Stimulated activated CD4-positive, alpha-beta T cell treated with anti-CD3 and anti-CD28 coated beads, Interleukin-15, amount 100 ng/mL, for 1 hour (primary cell): ENCODE measurements at regions not wholly inside any gene's neighbourhood (a gene's known extent, or its start where the extent isn't known, plus 50 kb on each side); places are given as distances from the start of the nearest gene placed in this dataset.

Source experiments
- DNase-seq, 2 donors: peaks; one replicate each; pipeline ENCODE4 v3.0.0-alpha.2; 2020; ENCODE audit warnings: low read depth in 1 of 2, low spot score in 1 of 2

DNA sequence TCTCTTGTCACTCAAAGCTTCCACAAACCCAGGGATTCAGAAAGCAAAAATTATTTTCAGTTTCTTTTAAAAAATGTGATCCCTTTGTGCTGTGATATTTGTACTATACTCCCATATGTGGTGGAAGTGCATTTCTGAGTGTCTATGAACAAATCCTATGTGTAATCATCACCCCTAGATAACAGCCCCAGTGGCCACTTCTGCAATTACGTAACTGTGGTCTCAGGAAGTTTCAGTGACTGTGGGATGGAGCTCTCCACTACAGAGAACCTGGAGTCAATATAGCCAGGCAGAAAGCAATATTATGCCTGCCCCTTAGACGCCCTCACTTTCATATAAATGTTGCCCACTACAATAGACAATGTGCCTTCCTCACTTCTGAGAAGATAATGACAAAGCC, 1101.7 kb upstream of the GHITM start:
- no peak for DNase-seq

DNA sequence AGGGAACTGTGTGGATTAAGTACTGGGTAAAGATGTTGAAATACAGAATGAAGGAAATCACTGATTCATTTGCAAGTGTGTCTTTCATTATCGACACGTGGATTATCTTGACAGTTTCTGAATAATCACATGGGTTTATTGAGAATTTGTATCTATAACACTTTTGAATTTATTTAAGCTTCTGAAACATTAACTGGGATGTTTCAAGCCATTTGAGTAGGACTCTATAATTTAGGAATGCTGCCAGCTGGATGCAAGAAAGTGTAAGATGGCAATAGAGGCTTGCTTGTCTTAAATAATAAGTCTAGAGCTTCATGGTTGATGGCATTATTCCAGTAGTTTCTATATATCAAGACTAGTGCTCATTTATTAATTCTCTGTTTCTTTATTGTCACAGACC, 1100.7 kb upstream of the GHITM start:
- DNase-seq: no peak

DNA sequence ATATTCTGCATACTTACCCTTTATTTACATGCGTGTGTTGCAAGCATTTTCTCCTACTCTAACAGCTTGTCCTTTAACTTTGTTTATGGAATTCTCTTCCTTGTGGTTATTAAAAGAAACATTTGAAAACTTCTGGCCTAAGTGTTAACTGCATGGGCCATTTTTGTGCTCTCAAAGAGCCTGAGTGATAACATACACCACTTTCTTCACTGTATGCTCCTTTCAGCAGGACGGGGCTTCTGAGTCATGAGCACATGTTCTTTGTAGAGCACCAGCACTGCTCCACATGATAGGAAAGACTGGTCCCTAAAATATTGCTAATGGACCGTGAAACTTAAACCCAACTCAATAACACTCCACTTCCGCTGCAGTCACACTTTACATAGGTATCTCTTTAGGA, 1093.6 kb upstream of the GHITM start:
- DNase-seq: no peak

DNA sequence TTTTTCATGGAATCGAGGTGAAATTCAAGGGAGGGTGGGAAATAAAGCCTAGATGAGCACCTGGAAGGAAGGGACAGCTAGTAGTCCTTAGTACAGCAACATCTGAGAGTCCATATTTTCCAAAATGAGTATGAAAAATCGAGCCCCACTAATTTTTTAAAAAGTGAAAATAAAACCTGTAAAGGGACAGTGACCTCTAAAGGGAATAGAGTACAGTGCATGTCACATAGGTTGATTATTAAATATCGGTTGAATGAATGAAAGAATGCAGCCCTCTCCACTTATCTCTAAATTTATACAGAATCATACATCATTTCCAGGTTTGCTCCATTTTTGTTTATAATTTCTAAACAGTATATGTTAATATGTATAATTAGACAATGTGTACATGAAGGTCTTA, 1088.5 kb upstream of the GHITM start:
- no peak for DNase-seq

DNA sequence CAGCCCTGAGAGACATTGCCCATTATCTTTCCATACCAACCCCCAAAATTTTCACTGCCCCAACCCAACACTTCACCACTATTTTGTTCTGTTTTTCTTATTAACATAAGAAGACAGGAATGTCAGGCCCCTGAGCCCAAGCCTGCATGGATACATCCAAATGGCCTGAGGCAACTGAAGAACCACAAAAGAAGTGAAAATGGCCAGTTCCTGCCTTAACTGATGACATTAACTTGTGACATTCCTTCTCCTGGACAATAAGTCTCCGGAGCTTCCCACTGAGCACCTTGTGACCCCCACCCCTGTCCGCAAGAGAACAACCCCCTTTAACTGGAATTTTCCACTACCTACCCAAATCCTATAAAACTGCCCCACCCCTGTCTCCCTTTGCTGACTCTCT, 1076.4 kb upstream of the GHITM start:
- DNase-seq: no peak

DNA sequence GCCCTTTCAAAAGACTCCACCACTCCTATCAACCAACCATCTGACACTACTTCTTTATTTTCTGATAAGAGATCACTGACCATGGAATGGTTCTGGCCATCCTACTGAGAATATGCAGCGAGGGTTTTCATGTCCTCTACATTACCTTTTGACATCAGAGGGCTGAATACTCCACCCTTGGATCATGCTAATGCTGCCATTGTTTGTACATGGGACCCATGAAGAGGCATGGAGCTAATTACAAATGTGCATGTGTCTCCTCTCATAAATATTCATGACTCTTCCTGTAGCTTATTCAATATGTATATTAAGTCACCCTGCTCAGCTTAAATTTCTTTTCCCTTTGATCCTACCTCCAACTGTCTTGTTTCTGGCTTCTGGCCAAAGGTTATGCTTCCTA, 1065.8 kb upstream of the GHITM start:
- no peak for DNase-seq

DNA sequence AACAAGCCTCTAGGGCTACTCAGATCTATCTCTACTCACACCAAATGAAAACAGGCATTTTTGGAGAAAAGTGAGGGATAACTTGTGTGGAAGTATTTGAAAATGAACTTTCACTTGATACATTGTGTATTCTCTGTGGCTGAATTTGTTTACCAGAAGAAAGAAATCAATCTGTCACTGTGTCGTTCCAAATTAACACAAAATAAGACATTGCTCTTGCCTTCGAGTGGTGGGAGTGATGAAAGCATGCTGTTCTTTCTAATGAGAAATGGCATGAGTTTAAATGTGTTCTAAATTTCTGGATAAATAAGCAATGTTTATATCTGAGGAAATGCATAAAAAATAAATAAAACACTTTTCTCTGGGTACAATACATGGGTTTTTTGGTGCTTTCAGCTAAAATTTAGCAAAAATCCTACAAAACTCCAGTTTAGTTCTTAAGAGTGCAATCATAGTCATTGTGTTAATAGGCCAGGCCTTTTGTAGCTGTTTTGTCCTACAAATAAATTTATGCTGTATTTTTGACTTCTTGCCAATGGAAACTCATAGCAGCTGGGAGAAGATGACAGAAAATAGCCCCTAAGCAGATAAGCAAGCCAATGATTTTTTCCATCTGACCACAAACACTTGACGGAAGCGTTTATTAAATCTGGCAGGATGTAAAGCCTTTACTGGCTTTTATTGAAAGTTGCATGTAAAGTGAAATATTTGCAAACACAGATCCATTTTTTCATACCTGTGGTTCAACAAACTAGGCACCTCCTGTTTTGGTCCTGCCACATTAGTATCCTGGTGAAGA, 1064.1 kb upstream of the GHITM start:
- no peak for DNase-seq

DNA sequence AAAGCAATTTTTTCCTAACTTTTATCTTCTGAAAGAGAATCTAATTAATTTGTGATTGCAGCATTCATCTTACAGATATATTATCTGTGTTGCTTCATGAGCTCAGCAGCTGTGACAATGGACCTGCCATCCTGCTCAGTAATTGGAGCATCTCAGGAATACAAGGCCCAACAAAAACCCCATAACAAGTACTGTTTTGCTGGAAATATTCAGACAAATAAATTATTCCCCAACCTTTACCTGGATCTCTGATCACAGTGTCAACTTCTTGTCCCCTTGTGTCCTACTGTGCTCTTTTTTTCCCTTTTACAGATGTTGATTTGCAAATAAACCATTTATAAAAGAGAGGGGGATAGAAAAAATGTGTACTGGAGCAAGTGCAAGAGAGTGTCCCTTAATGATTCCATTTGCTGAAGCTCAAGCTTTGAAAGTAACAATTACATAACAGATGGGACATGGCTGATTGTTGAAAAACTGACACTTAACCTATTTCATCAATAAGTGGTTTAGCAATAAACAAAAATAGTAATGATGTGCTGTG, 1063.4 kb upstream of the GHITM start:
- no peak for DNase-seq

DNA sequence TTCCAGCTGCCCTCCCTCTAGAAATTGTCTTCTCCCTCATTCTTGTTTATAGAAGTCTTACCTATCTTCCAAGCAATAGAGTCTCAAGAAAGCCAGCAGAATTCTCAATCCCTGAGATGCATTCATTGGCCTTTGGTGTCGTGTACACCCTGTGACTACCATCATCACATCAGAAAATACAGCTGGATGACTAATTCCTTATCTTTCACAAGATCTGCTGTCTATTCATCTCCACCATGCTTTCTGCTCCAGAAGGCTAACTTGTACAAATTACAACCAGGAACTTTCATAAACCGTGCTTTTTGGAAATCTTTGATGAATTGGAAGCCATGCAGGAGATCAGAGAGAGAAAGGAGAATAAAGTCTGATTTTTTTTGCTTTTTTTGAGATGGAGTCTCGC, 1062.9 kb upstream of the GHITM start:
- DNase-seq: no peak

DNA sequence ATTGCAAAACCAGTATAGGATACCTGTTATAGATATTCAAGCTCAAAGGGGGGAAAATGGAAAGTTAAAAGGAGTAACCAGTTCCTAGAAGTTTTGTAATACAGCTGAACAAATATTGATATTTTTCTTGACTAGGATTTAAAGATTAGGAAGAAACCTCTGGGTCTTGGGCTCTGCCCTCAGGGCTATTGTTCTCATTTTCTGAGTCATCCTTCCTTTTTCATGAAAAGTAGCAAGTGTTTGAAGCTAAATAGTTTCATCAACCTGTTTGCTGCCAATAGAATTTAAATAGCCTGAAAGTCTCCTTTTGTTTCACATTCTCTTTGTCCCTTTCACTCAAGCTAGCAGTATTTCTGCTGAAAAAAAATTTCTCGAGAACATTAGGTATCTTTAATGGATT, 1061.1 kb upstream of the GHITM start:
- no peak for DNase-seq

DNA sequence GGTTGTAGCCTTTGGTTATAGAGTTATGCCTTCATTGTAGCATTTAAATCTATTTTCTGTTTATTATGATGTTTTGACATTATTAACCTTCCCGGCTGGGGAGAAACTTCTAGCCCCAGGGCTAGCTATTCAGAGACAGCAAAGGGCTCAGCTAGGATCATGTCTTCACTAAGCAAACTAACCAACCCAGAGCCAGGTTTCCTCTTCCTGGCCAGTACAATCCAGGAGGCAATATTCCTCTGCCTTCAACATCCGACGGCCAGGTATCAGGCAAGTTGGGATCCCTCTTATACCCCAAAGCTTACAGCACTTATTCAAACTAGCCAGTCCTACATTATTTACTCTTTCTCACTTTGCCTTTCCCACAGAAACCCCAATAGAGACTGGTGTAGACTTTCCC, 1060.7 kb upstream of the GHITM start:
- DNase-seq: no peak

DNA sequence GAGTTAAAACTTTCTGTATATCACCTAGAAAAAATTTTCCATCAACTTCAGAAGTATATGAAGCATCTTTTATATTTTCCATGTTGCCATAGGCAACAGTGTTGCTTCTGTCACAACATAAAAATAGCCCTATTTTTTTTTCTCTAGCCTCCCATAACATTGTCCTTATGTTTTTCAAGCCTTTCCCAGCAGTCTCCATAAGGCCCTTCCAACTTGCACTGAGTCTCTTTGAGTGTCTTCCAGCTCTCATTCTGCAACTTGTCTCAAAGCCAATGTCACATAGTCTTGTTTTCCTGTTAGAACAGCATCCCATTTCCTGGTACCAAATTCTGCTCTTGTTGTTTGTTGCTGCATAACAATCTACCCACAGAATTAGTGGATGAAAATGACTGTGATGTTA, 1055.5 kb upstream of the GHITM start:
- no peak for DNase-seq

DNA sequence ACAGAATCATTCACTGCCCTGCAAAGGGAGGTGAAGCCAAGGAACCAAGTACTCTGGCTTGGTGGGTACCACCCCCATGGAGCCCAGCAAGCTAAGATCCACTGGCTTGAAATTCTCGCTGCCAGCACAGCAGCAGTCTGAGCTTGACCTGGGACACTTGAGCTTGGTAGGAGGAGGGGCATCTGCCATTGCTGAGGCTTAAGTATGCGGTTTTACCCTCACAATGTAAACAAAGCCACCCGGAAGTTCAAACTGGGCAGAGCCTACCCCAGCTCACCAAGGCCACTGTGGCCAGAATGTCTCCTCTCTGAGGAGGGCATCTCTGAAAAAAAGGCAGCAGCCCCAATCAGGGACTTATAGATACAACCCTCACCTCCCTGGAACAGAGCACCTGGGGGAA, 1050.0 kb upstream of the GHITM start:
- no peak for DNase-seq

DNA sequence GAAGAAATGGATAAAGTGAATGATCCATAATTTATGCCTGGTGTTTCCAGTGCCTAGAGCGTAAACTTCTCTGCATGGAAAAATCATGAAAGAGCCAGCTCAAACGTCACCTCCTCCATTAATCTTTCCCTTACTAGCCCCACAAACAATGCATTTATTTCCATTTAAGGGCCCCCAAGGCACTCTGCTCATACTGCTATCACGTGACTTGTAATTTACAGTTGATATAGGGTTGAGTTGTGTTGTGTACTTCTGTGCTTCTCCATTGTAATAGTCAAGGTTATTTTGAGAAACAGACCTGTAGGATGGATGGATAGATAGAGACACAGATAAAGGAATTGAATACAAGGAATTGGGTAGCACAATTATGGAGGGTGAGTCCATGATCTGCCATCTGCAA, 1034.7 kb upstream of the GHITM start:
- DNase-seq: no peak

DNA sequence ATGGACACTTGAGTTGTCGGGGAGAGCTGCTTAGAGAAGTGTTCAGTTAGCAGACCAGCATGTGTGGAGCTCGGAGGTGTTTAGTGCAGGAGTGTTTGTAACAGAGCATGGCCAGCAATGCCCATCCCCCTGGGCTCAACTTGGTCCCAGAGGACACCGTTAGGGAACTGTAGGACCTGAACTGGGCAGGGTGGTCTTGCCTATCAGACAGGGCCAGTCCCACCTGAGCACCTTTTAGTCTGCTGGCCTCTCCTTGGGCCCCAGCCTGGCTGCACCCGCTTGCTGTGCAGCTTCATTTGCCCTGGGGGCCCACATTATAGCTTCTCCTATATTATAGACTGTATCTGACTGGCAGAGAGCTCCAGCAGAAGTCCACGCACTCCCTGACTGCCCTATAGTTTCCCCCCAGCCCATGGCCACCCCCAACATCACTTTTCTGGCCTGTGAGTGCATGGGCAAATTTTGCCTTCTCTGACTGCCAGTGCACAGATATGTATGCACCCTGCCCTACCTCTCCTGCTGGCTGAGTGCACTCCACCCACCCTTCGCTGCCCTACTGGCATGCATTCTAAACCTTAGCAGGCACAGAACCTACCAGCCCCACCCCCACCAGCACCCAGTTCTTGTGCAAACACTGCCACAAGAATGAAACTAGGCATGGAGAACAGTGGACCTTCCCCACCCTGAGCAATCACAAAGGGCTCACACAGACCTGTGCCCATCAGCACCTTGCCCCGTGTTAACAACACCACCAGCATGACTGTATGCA, 1030.6 kb upstream of the GHITM start:
- DNase-seq: no peak

DNA sequence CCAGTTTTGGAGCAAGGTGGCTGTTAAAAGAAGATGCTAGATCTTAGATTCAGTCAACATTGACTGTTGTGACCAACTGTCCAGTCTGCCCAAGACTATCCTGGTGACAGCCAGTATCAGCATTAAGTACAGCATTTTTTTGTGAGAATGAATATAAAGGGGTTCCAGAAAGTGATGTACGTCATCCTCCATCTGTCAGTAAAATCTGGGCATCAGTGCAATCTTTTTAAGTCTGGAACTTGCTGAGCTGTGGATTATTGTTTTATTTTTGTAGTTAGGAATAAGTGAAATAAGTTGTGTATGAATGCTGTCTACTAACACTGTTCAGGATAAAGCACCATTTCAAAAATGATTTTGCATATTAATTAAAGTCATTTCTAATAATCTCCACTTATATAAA, 1020.0 kb upstream of the GHITM start:
- no peak for DNase-seq

DNA sequence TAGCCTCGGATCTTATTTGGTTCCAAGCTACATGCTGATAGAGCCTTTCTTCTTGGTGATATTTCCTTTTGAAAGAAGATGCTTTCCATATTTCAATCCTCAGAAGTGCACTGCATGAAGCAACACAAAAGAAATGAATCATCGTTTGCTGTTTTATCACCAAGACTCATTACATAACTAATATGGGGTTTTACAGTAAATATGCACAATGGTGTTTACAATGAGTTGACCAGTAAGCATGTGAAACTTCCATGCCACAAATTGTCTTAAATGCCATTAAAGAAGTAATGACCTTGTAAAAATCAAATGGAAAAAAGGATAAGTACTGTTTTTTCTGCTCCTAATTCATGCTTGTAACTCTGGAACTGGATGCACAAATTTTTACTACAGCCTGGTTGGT, 1017.0 kb upstream of the GHITM start:
- DNase-seq: no peak

DNA sequence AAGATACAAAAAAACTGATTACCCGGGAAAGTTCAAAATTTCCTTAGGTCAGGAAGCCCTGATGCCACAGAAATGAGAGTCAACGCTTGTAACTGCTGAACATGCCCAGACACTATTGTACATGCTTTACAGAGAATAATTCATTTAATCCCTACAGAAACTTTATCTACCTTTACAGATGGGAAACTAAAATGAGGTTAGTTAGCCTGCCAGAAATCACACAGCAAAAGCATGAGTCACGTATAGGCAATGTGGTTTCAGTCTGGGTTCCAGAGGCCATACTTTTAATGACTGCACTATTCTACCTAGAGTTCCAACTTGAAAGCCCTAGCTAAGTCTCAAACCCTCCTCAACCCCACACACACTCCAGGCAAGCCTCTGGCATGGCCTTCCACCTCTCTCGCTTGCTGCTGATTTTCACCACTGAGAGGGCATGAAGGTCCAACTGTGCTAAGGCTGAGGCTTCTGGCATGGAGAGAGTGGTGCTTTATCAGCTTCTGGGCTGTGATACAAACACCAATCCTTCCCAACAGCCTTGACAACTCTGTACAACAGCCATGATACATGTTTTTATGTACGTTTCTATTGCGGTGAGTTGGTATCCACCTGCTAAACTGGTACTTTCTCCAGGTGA, 1011.2 kb upstream of the GHITM start:
- no peak for DNase-seq

DNA sequence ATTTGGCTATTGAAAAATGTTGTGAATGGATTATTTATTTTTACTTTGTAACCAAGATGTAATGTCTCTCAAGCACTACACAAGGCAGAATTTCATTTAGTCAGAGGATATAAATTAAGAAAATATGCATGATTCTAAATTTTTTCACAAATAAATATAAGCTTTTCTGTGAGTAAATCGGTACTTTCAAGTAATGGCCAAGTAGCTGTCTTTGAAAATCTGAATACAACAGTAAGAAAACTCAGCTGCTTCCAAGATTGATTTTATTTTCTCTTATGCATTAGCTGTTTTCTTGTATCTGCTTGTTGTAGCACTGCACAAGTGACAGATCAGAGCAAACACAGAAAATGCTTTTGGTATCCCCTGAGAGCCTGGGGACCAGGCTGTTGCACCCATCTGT, 998.5 kb upstream of the GHITM start:
- DNase-seq: no peak

DNA sequence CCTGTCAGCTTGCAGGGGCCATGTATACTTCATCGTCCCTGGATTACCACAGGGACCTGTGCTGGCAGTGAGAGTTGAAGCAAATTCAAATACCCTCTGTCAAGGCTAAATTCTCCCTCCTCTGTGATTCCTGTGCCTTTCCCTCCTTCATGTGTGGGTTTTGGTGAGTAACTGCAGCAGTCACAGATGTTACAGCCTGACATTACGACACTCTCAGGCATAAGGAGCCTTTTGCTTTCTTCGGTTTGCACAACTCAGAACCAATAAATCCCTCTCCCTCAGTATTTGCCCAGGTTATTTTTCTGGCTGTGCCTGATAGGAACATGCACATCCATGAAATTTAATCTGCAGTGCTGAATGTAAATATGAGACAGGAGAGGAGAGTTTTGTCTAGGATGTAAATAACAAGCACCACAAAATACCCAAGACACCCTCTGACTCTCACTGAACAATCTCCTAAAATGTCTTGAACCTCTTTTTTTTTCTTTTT, 997.2 kb upstream of the GHITM start:
- no peak for DNase-seq

DNA sequence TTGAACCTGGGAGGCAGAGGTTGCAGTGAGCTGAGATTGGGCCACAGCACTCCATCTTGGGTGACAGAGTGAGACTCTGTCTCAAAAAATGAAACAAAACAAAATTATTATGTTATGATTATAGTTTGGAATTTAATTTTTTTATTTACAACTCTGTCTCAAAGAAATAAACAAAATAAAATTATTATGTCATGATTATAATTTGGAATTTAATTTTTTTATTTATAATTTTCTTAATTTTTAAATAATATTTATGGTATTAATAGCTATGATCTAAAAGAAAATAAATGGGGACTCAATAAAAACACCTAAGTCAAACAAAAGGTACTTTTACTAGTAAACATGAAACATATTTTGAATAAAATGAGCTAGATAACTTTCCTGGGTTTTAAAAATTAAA, 994.8 kb upstream of the GHITM start:
- no peak for DNase-seq

DNA sequence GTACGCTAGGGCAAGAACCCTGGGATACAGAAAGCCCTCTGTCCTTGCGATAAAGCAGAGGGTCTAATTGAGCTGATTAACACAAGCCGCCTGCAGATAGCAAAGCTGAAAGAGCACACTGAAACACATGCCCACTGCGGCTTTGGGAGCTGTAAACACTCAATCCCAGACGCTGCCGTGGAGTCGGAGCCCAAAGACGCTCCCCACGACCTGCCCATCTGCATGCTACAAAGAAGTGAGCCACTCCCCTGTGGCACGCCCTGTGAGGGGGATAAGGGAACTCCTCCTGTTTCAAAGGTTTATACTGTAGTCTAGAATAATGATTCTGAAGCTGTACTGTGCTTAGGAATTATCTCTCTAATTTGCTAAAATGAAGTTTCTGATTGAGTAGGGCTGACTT, 985.6 kb upstream of the GHITM start:
- DNase-seq: no peak
